Left kidney (tissue), 1 donor: ENCODE measurements at regions not wholly inside any gene's neighbourhood (a gene's known extent, or its start where the extent isn't known, plus 50 kb on each side); places are given as distances from the start of the nearest gene placed in this dataset.

Experiments
- DNase-seq: peaks from one replicate; pipeline ENCODE4 v3.0.0-alpha.2; 2013

GRCh38 chrX:137483554-137483953 is 82.4 kb upstream of the ZIC3 start:
- no peak for DNase-seq

- no peak for DNase-seq
These were observed 83.8 kb upstream of the ZIC3 start for GRCh38 chrX:137482136-137482535.

- DNase-seq: no peak
These were observed 86.5 kb upstream of the ZIC3 start for GRCh38 chrX:137479386-137479785.

GRCh38 chrX:137441711-137442110 is 124.2 kb upstream of the ZIC3 start:
- DNase-seq: no peak

- no peak for DNase-seq
These were observed 133.3 kb upstream of the ZIC3 start for GRCh38 chrX:137432609-137433008.

- no peak for DNase-seq
These were observed 134.0 kb upstream of the ZIC3 start for GRCh38 chrX:137431693-137432488.

GRCh38 chrX:137430984-137431475 is 134.9 kb upstream of the ZIC3 start:
- no peak for DNase-seq

GRCh38 chrX:137430301-137430700 is 135.6 kb upstream of the ZIC3 start:
- DNase-seq: no peak

- DNase-seq: no peak
These were observed 136.9 kb upstream of the ZIC3 start for GRCh38 chrX:137428766-137429591.

- DNase-seq: no peak
These were observed 137.7 kb upstream of the ZIC3 start for GRCh38 chrX:137428221-137428661.

- no peak for DNase-seq
These were observed 138.1 kb upstream of the ZIC3 start for GRCh38 chrX:137427816-137428215.

- DNase-seq: no peak
These were observed 138.5 kb upstream of the ZIC3 start for GRCh38 chrX:137427426-137427778.

- DNase-seq: no peak
These were observed 139.1 kb upstream of the ZIC3 start for GRCh38 chrX:137426695-137427425.

GRCh38 chrX:137425986-137426385 is 139.9 kb upstream of the ZIC3 start:
- no peak for DNase-seq

- no peak for DNase-seq
These were observed 140.5 kb upstream of the ZIC3 start for GRCh38 chrX:137425273-137425902.

GRCh38 chrX:137424679-137425078 is 141.2 kb upstream of the ZIC3 start:
- DNase-seq: no peak

GRCh38 chrX:137423241-137423640 is 142.7 kb upstream of the ZIC3 start:
- DNase-seq: no peak

GRCh38 chrX:137418086-137418485 is 147.8 kb upstream of the ZIC3 start:
- DNase-seq: no peak

GRCh38 chrX:137413190-137413589 is 152.7 kb upstream of the ZIC3 start:
- no peak for DNase-seq

- no peak for DNase-seq
These were observed 160.3 kb upstream of the ZIC3 start for GRCh38 chrX:137405449-137406140.

GRCh38 chrX:137401092-137401491 is 164.8 kb upstream of the ZIC3 start:
- DNase-seq: no peak
